Mucosa of rectum (tissue), 2 donors: ENCODE measurements at regions not wholly inside any gene's neighbourhood (a gene's known extent, or its start where the extent isn't known, plus 50 kb on each side); places are given as distances from the start of the nearest gene placed in this dataset.
A peak's percentile ranks its signal among the peaks of the same experiment; 100 is the strongest.
"Not testable (repeated sequence)": the region's sequence is repeated elsewhere in the genome, so short reads cannot be mapped to it uniquely, and the experiment has no call there.

ENCODE experiments used
- H3K27ac ChIP-seq, 2 donors: one replicate each; pipeline ENCODE4 v1.7.0; 2013; ENCODE audit warnings: inconsistent platforms in 2 of 2, low read depth in 2 of 2, low read length in 2 of 2
- H3K27me3 ChIP-seq, 2 donors: one replicate each; pipeline ENCODE4 v1.7.0; 2013; ENCODE audit warnings: low read length in 2 of 2; ENCODE audit not compliant: control insufficient read depth in 2 of 2, insufficient read depth in 2 of 2
- H3K36me3 ChIP-seq, 2 donors: one replicate each; pipeline ENCODE4 v1.7.0; 2013; ENCODE audit warnings: low read length in 2 of 2; ENCODE audit not compliant: control insufficient read depth in 2 of 2, insufficient read depth in 2 of 2
- H3K4me1 ChIP-seq, 2 donors: one replicate each; pipeline ENCODE4 v1.7.0; 2013; ENCODE audit warnings: low read length in 2 of 2, mild to moderate bottlenecking in 1 of 2; ENCODE audit not compliant: control insufficient read depth in 2 of 2, insufficient read depth in 2 of 2
- H3K4me3 ChIP-seq, 2 donors: one replicate each; pipeline ENCODE4 v1.7.0; 2013; ENCODE audit warnings: low read length in 2 of 2
- H3K9ac ChIP-seq, 2 donors: one replicate each; pipeline ENCODE4 v1.7.0; 2013; ENCODE audit warnings: low read length in 2 of 2, low read depth in 1 of 2, mild to moderate bottlenecking in 1 of 2
- H3K9me3 ChIP-seq, 2 donors: one replicate each; pipeline ENCODE4 v1.7.0; 2013; ENCODE audit warnings: low read length in 2 of 2; ENCODE audit not compliant: control insufficient read depth in 2 of 2
- donor health status: healthy.
- donor health status: Normal muscosa, but diverticular disease.

GRCh38 chrX:115702982-115703381 is 142.0 kb downstream of the PLS3 start:
- no peak overlapping the region for H3K4me3 ChIP-seq
- H3K9me3 ChIP-seq = no peaks in the 10 kb centered on the region
- H3K36me3 ChIP-seq = no peaks in the 10 kb centered on the region
- H3K9ac ChIP-seq = no peak overlapping the region
- H3K4me1 ChIP-seq = no peaks in the 10 kb centered on the region
- H3K27me3 ChIP-seq = no peaks in the 10 kb centered on the region
- no peak overlapping the region for H3K27ac ChIP-seq

GRCh38 chrX:115709039-115709438 is 148.1 kb downstream of the PLS3 start:
- Histone ChIP-seq H3K27ac (no peak overlapping the region), H3K9ac (no peak overlapping the region), H3K36me3 (no peaks in the 10 kb centered on the region), H3K4me3 (no peak overlapping the region), H3K9me3 (no peaks in the 10 kb centered on the region), H3K4me1 (no peaks in the 10 kb centered on the region), H3K27me3 (peaks cover 3% of the 10 kb centered on the region in 2 donors)

- Histone ChIP-seq H3K9ac (no peak overlapping the region), H3K4me3 (no peak overlapping the region), H3K36me3 (no peaks in the 10 kb centered on the region), H3K27ac (no peak overlapping the region), H3K4me1 (no peaks in the 10 kb centered on the region), H3K27me3 (peaks cover 3% of the 10 kb centered on the region in 2 donors), H3K9me3 (no peaks in the 10 kb centered on the region)
These were observed 151.5 kb downstream of the PLS3 start for GRCh38 chrX:115712484-115712883.

GRCh38 chrX:115713460-115713859 is 152.5 kb downstream of the PLS3 start:
- no peaks in the 10 kb centered on the region for H3K9me3 ChIP-seq
- no peak overlapping the region for H3K27ac ChIP-seq
- no peaks in the 10 kb centered on the region for H3K4me1 ChIP-seq
- no peak overlapping the region for H3K9ac ChIP-seq
- no peaks in the 10 kb centered on the region for H3K36me3 ChIP-seq
- no peak overlapping the region for H3K4me3 ChIP-seq
- H3K27me3 ChIP-seq = peaks cover 3 to 5% of the 10 kb centered on the region in 2 donors

- Histone ChIP-seq H3K27ac (no peak overlapping the region), H3K4me1 (no peaks in the 10 kb centered on the region), H3K36me3 (no peaks in the 10 kb centered on the region), H3K4me3 (no peak overlapping the region), H3K27me3 (peaks cover 0 to 2% of the 10 kb centered on the region in 2 donors), H3K9me3 (no peaks in the 10 kb centered on the region), H3K9ac (no peak overlapping the region)
These were observed 158.2 kb downstream of the PLS3 start for GRCh38 chrX:115719171-115719570.

GRCh38 chrX:115722724-115723433 is 161.9 kb downstream of the PLS3 start:
- not testable (repeated sequence) for H3K36me3 ChIP-seq, H3K9me3 ChIP-seq

GRCh38 chrX:115725370-115725769 is 164.4 kb downstream of the PLS3 start:
- H3K9me3 ChIP-seq, H3K27ac ChIP-seq, H3K4me3 ChIP-seq, H3K9ac ChIP-seq, H3K36me3 ChIP-seq, H3K4me1 ChIP-seq, H3K27me3 ChIP-seq: not testable (repeated sequence)

More at GRCh38 chrX:115722724-115723433, 161.9 kb downstream of the PLS3 start:
- H3K4me3 ChIP-seq, H3K9ac ChIP-seq, H3K4me1 ChIP-seq, H3K27ac ChIP-seq, H3K27me3 ChIP-seq: not testable (repeated sequence)

GRCh38 chrX:115727792-115728732 is 167.1 kb downstream of the PLS3 start:
- not testable (repeated sequence) for H3K27ac ChIP-seq, H3K4me3 ChIP-seq, H3K9ac ChIP-seq, H3K27me3 ChIP-seq, H3K9me3 ChIP-seq, H3K36me3 ChIP-seq, H3K4me1 ChIP-seq

- not testable (repeated sequence) for H3K4me3 ChIP-seq, H3K27me3 ChIP-seq, H3K36me3 ChIP-seq, H3K9ac ChIP-seq, H3K9me3 ChIP-seq, H3K4me1 ChIP-seq, H3K27ac ChIP-seq
These were observed 171.6 kb downstream of the PLS3 start for GRCh38 chrX:115732530-115732929.

GRCh38 chrX:115735269-115735668 is 174.3 kb downstream of the PLS3 start:
- H3K4me1 ChIP-seq, H3K36me3 ChIP-seq, H3K9me3 ChIP-seq, H3K27me3 ChIP-seq: not testable (repeated sequence)
- peak overlapping the region in 1 of 2 donors; percentile 51 for H3K4me3 ChIP-seq
- H3K9ac ChIP-seq = peak overlapping the region in 1 of 2 donors; percentile 53
- peak overlapping the region in 1 of 2 donors; percentile 30 for H3K27ac ChIP-seq
